HG03521 (cell line): ENCODE measurements at regions not wholly inside any gene's neighbourhood (a gene's known extent, or its start where the extent isn't known, plus 50 kb on each side); places are given as distances from the start of the nearest gene placed in this dataset.
"Not testable (repeated sequence)": the region's sequence is repeated elsewhere in the genome, so short reads cannot be mapped to it uniquely, and the experiment has no call there.

ENCODE experiments used
- ATAC-seq: cut with Tn5 transposase; IDR thresholded peaks from one replicate; pipeline ENCODE4 v1.9.1; 2021; ENCODE audit warnings: mild to moderate bottlenecking, moderate library complexity; ENCODE audit not compliant: unreplicated experiment

GRCh38 chr10:6830981-6831380 is 250.9 kb upstream of the PRKCQ start:
- ATAC-seq = not testable (repeated sequence)

- ATAC-seq = not testable (repeated sequence)
Measured at GRCh38 chr10:6824793-6825192, 244.7 kb upstream of the PRKCQ start.

DNA sequence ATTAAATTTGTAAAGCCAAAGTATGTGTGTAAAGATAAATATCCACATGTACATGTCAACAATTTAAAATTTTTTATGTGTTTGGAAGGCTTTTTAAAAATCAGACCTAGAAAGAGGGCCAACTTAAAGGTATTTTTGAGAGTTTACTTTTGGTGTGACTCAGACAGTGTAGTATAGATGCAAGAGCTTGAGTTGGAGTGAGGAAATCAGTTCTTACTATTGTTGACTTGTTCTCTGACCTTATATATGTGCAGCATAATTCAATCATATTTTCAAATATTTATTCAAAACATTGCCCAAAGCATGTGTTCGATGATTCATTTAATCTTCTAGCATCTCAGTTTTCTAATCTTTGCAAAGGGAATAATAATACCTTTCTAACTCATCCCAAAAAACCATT is 243.7 kb upstream of the PRKCQ start:
- ATAC-seq = no peak

- no peak for ATAC-seq
Measured at GRCh38 chr10:6819301-6819700, 239.2 kb upstream of the PRKCQ start.

- ATAC-seq = no peak
Measured at GRCh38 chr10:6817770-6818169, 237.7 kb upstream of the PRKCQ start.

- no peak for ATAC-seq
Measured at GRCh38 chr10:6815346-6815745, 235.3 kb upstream of the PRKCQ start.

- no peak for ATAC-seq
Measured at GRCh38 chr10:6813856-6814255, 233.8 kb upstream of the PRKCQ start.

- no peak for ATAC-seq
Measured at GRCh38 chr10:6813306-6813705, 233.2 kb upstream of the PRKCQ start.

DNA sequence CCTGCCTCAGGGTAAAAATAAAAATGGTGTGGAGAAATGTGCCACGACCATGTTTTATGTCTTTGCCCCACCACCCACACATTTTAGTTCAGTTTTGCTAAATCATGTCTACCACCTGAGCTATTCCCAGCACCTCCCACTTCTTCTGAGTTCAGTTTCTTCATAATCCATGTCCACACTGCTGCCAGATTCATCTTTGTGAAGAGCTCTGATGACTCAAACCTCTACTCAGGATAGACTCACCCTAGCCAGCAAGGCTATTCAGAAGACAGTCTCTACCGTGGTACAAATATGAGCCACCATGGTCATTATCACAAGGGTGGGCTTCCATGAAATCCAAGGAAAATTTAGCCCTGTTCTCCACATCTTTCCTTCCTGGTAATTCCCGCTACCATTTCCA is 231.1 kb upstream of the PRKCQ start:
- no peak for ATAC-seq

- no peak for ATAC-seq
Measured at GRCh38 chr10:6803427-6803783, 223.3 kb upstream of the PRKCQ start.

DNA sequence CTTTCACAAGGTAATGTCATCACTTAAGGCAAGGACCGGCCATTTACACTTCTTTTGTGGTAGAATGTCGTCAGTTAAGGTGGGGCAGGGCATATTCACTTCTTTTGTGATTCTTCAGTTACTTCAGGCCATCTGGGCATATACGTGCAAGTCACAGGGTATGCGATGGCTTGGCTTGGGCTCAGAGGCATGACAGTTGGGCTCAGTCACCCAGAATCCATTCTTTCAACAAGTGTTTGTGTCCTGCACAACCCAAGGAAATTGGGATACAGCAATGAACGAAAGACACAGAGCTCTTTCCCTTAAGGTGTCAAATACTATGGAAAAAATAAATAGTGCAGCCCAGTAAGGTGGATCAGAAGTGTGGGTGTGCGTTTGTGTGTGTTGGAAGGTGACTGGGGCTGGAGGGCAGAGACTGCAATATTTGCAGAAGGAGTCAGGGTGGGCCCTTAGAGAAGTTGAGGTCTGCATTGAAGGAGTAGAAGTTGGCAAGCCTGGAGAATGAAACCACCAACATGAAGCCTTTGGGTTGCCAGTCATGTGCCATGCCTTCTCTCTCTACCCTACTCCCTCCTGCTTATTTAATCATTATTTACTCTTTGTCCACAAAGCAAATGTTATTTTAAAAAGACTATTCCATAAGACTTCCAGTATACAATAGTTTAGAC is 222.8 kb upstream of the PRKCQ start:
- no peak for ATAC-seq

DNA sequence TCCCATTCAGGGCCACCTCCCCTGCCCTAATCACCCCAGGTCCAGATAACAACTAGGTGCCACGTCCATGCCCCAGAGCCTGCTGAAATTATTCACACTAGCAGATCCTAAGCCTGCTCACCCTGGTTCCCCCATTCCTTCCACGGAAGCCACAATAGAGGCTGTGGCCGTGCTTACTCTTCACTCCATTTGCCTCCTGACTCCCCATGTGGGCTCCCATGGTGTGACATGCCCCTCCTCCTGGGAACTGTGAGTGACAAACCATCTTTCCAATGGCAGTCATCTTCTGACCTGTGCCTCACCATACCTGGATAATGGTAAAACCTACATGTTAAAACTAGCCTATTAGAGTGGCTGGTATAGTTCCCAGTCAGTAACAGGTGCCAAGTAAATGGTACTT is 216.2 kb upstream of the PRKCQ start:
- no peak for ATAC-seq

DNA sequence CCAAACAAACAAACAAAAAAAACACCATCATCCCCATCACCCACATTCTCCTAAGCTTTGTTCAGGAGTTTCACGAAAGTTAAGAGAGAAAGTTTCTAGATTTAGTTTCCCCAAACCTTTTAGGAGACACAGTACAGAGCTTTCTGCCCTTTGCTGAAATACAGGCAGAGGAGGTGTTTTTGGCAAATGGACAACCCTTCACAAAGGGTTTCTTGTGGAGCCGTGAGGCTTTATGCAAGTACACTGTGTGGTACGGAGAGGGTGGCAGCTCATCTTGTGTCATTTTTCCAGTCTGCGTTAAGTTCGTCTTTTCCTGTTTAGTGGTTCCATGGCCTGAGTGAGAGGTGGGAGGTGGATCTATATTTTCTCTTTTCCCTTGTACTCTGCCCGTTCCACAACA is 215.5 kb upstream of the PRKCQ start:
- no peak for ATAC-seq

DNA sequence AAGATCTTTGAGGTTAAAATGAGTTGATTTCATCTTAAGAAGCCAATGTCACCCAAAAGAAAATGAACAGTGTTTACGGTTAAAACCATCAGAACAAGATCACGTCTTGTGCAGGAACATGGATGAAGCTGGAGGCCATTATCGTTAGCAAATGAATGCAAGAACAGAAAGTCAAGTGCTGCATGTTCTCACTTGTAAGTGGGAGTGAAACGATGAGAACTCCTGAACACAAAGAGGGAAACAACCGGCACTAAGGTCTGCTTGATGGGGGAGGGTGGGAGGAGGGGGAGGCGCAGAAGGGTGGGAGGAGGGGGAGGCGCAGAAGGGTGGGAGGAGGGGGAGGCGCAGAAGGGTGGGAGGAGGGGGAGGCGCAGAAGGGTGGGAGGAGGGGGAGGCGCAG is 214.8 kb upstream of the PRKCQ start:
- ATAC-seq = not testable (repeated sequence)

GRCh38 chr10:6794441-6794840 is 214.4 kb upstream of the PRKCQ start:
- no peak for ATAC-seq

DNA sequence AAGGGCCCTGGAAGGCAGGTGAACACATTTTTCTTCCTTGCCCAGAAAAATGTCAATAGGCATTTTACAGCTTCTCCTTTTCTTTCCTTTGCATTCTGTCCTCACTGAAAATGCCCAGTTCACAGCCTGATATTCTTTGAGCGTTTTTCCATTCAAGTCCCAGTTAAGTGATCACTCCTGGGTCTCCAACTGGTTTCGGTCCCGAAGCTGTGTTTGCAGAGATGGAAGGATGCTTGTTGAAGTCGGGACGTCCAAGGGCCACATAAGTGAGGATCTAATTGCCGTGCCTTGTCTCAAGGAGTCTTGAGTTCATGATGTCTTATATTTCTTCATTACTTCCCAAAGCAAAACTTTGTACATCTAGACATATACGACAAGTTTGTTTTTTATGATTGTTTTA is 208.7 kb upstream of the PRKCQ start:
- ATAC-seq = no peak

DNA sequence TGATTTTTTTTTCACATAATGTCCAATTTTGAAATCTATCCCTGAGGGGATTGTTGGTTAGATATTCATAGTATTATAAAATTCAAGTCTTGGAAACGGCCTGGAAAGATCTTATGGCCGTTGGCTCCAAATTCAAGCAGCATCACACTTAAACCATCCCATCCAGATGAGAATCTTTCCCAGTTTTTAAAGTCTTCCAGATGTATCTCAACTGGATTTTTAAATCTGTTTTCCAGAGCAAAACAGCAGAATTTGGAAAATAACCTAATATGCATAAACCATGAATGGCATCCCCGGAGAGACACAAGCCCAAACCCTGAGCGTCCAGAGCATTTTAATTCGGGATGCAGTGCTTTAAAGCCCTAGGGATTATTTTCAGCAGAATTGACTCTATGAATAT is 208.2 kb upstream of the PRKCQ start:
- no peak for ATAC-seq

DNA sequence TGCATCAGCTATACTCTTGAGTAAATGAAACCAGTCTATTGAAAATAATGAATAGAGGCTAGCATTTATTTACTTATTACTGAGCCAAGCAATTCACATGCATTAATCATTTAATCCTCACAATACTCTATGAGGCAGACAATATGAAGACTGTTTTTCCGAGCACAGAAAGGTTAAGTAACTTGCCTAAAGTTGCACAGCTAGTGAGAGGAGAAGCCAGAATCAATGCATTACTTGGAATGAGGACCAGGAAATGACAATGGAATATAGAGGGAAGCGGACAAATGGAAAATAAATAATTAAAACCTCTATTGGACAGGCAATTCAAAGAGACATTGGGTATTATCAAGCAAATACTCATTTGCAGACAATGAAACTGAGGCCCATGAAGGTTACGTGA is 207.6 kb upstream of the PRKCQ start:
- no peak for ATAC-seq

DNA sequence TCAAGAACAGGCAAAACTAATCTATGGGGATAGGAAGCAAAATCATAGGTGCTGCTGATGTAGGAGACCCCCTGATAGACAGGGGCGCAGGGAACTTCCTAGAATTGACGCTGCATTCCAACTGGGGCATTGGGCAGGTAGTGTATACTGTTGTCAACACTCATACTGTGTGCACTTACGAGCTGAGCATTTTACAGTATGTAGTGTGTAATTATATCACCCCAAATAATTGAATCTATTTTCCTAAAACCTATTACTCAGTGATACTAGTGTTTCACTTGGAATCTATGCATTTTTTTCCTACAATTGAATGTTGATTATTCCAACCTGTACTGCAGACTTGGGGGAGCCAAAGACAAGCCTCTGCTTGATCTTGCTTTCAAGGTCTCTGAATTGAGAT is 207.0 kb upstream of the PRKCQ start:
- ATAC-seq = no peak

DNA sequence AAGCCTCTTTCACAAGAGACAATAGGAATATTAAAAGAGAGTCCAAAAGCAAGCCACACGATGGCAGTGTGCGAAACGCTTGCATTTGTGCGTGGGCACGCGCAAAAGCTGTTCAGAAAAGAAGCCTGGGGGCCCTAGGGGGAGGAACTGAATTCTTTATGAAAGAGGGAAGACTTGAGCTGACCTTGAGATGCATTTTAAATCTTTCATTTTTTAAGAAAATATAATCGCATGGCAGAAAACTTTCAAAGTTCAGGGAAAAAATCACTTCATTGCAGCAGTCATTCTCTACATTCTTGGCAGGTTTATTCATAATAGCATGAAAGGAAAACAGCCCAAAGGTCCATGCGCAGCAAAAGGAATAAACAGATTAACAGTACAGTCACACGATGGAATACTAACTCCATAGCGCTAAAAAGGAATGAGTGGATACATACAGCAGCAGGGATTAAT is 206.5 kb upstream of the PRKCQ start:
- no peak for ATAC-seq

GRCh38 chr10:6784429-6784828 is 204.4 kb upstream of the PRKCQ start:
- not testable (repeated sequence) for ATAC-seq

DNA sequence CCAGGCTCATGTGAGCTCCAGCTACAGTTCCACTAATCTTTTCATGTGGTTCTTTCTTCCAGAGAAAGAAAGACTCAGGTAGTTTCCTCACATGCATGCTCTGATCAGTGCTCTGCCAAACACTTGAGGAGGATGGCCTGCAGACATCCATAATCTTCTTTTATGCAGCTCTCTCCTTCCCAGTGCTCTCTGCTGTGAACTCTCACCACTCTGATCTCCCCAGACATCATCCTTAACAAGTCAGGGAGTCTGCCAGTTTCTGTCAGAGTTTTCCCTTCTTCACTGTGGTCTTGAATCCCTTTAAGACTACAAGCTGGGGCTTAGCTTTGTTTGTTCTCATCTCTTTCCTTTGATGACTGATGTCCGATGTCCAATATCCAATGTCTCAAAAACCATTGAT is 203.4 kb upstream of the PRKCQ start:
- ATAC-seq = no peak

GRCh38 chr10:6782378-6782777 is 202.3 kb upstream of the PRKCQ start:
- no peak for ATAC-seq
